ENCODE measurements at regions not wholly inside any gene's neighbourhood (a gene's known extent, or its start where the extent isn't known, plus 50 kb on each side); places are given as distances from the start of the nearest gene placed in this dataset.

DNA sequence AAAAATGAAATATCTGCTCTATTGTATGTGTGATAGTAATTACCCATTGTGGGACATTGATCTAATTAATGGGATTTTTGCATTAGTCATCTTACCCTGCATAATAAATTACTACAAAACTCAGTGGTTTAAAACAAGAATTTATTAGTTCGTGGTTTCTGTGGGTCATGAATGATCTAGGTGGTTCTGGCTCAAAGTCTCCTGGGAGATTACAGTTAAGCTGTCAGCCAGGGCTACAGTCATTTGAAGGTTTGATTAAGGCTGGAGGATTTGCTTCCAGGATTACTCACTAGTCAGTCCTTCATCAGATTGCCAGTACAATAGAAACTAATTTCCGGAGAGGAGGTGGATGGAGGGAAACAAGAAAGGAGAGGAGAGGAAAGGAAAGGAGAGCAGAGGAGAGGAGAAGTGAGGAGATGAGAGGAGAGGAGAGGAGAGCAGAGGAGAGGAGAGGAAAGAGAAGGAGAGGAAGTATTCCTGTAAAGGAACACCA lies 60.4 kb upstream of the TNFSF4 start:
- DNase-seq (ENCODE audit: low read depth in 1 of 2, low spot score in 1 of 2): no peak
- no peak overlapping the region for H3K27ac ChIP-seq (replicated peaks)
- no peaks in the 10 kb centered on the region for H3K27me3 ChIP-seq (ENCODE audit: insufficient read depth, poor library complexity, severe bottlenecking)
- TF ChIP-seq, protein P1, sequence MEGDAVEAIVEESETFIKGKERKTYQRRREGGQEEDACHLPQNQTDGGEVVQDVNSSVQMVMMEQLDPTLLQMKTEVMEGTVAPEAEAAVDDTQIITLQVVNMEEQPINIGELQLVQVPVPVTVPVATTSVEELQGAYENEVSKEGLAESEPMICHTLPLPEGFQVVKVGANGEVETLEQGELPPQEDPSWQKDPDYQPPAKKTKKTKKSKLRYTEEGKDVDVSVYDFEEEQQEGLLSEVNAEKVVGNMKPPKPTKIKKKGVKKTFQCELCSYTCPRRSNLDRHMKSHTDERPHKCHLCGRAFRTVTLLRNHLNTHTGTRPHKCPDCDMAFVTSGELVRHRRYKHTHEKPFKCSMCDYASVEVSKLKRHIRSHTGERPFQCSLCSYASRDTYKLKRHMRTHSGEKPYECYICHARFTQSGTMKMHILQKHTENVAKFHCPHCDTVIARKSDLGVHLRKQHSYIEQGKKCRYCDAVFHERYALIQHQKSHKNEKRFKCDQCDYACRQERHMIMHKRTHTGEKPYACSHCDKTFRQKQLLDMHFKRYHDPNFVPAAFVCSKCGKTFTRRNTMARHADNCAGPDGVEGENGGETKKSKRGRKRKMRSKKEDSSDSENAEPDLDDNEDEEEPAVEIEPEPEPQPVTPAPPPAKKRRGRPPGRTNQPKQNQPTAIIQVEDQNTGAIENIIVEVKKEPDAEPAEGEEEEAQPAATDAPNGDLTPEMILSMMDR (IDR thresholded peaks at IDR 0.05; ENCODE audit: insufficient read depth, low read length): no peak
- no peak for TF ChIP-seq SPI1 (IDR thresholded peaks at IDR 0.05; ENCODE audit: borderline replicate concordance, low read depth)
- no peak for TF ChIP-seq GABPA (IDR thresholded peaks at IDR 0.05; ENCODE audit: low read depth)
- no peak for TF ChIP-seq POLR2AphosphoS5 (IDR thresholded peaks at IDR 0.05; ENCODE audit: low read depth)
- TF ChIP-seq, protein P2, sequence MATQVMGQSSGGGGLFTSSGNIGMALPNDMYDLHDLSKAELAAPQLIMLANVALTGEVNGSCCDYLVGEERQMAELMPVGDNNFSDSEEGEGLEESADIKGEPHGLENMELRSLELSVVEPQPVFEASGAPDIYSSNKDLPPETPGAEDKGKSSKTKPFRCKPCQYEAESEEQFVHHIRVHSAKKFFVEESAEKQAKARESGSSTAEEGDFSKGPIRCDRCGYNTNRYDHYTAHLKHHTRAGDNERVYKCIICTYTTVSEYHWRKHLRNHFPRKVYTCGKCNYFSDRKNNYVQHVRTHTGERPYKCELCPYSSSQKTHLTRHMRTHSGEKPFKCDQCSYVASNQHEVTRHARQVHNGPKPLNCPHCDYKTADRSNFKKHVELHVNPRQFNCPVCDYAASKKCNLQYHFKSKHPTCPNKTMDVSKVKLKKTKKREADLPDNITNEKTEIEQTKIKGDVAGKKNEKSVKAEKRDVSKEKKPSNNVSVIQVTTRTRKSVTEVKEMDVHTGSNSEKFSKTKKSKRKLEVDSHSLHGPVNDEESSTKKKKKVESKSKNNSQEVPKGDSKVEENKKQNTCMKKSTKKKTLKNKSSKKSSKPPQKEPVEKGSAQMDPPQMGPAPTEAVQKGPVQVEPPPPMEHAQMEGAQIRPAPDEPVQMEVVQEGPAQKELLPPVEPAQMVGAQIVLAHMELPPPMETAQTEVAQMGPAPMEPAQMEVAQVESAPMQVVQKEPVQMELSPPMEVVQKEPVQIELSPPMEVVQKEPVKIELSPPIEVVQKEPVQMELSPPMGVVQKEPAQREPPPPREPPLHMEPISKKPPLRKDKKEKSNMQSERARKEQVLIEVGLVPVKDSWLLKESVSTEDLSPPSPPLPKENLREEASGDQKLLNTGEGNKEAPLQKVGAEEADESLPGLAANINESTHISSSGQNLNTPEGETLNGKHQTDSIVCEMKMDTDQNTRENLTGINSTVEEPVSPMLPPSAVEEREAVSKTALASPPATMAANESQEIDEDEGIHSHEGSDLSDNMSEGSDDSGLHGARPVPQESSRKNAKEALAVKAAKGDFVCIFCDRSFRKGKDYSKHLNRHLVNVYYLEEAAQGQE (IDR thresholded peaks at IDR 0.05; ENCODE audit: insufficient replicate concordance, low read depth): no peak
- H3K4me3 ChIP-seq (replicated peaks; ENCODE audit: insufficient read depth, low read length): no peak overlapping the region

DNA sequence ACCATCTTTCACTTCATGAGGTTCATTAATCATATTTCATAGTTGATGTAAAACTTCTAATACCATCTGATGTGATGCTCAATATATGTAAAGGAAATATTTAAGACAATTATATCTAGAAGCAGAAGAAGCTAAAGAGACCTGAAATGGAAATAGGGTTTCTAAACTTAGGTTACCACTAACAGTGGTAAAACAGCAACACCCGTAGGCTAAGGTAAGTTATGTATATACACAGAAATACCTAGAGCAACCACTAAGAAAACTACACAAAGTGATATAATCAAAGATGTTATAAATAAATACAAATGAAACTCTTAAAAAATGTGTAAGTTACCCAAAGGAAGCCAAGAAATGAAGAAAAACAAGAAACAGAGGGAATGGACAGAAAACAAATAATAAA lies 61.1 kb upstream of the TNFSF4 start:
- H3K27ac ChIP-seq (replicated peaks): no peak overlapping the region
- TF ChIP-seq SPI1 (IDR thresholded peaks at IDR 0.05; ENCODE audit: borderline replicate concordance, low read depth) (no peak), GABPA (IDR thresholded peaks at IDR 0.05; ENCODE audit: low read depth) (no peak), POLR2AphosphoS5 (IDR thresholded peaks at IDR 0.05; ENCODE audit: low read depth) (no peak)
- TF ChIP-seq, protein P1 (IDR thresholded peaks at IDR 0.05; ENCODE audit: insufficient read depth, low read length): no peak
- TF ChIP-seq, protein P2 (IDR thresholded peaks at IDR 0.05; ENCODE audit: insufficient replicate concordance, low read depth): no peak
- no peak for DNase-seq (ENCODE audit: low read depth in 1 of 2, low spot score in 1 of 2)

DNA sequence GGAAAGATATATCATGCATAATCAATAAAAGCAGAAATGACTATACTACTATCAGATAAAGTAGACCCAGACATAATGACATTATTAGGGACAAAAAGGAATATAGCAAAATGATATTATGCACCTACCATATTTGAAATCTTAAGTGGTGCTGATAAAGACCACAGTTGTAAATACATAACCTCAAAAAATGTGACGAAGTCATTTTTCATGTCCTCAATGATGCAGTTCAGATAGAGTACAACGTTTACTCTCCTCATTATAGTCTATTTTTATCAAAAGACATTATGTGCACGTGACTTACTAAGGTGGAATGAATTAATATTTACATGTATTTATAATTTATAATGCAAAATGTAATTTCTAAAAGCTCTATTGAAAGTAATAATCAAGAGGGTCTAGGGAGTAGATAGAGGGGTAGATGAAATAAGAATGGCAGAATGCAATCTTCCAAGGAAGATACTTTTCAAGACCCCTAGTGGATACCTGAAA lies 61.7 kb upstream of the TNFSF4 start:
- Histone ChIP-seq H3K27me3 (ENCODE audit: insufficient read depth, poor library complexity, severe bottlenecking) (no peaks in the 10 kb centered on the region), H3K4me3 (replicated peaks; ENCODE audit: insufficient read depth, low read length) (no peak overlapping the region), H3K27ac (replicated peaks) (no peak overlapping the region)
- no peak for DNase-seq (ENCODE audit: low read depth in 1 of 2, low spot score in 1 of 2)
- TF ChIP-seq, protein P2 (IDR thresholded peaks at IDR 0.05; ENCODE audit: insufficient replicate concordance, low read depth): no peak
- TF ChIP-seq GABPA (IDR thresholded peaks at IDR 0.05; ENCODE audit: low read depth): no peak
- TF ChIP-seq POLR2AphosphoS5 (IDR thresholded peaks at IDR 0.05; ENCODE audit: low read depth): no peak
- TF ChIP-seq, protein P1 (IDR thresholded peaks at IDR 0.05; ENCODE audit: insufficient read depth, low read length): no peak
- no peak for TF ChIP-seq SPI1 (IDR thresholded peaks at IDR 0.05; ENCODE audit: borderline replicate concordance, low read depth)

More for the DNA sequence above, 61.1 kb upstream of the TNFSF4 start:
- Histone ChIP-seq H3K4me3 (replicated peaks; ENCODE audit: insufficient read depth, low read length) (no peak overlapping the region), H3K27me3 (ENCODE audit: insufficient read depth, poor library complexity, severe bottlenecking) (no peaks in the 10 kb centered on the region)
